ENCODE measurements at regions not wholly inside any gene's neighbourhood (a gene's known extent, or its start where the extent isn't known, plus 50 kb on each side); places are given as distances from the start of the nearest gene placed in this dataset.

DNA sequence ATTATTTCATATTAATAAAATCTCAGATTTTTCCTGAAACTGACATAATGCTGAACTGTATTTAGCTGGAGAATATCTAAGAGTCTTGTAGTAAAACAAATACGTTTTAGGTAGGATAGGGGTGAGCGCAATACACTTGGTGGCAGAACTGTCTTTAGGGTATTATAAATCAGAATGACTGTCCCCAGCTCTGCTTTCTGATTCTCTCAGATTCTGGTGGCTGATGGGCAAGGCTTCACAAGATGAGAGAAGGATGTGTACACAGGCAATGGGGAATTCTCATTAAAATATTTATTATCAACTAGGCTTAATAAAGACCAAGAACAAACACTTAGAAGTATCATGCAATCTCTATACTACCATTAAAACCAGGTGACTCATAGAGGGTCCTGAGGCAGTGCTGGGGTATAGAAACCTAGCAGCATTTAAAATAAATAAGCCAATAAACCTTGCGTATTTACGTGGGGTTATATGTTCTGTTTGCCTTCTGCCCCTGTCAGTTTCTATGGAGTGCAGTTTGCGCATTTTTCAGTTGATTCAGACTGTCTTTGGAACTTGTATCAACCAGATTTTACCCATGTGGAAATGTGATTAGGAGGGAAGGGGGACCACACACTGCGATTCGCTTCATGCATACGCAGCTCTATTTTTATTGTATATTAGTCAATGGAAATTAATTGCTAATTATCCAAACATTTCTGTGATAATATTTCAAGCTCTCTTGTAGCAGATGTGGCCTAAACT is 1150.7 kb upstream of the WWC1 start:
- no peaks in the 10 kb centered on the region for H3K4me1 ChIP-seq (ENCODE audit: control insufficient read depth, insufficient read depth, low read length)
- H3K36me3 ChIP-seq (ENCODE audit: control insufficient read depth, insufficient read depth, low read length): no peaks in the 10 kb centered on the region
- no peaks in the 10 kb centered on the region for H3K9me3 ChIP-seq (ENCODE audit: control insufficient read depth, low read length)
- no peak overlapping the region for H3K27ac ChIP-seq (ENCODE audit: insufficient read depth, low read depth, low read length, poor library complexity, severe bottlenecking)
- H3K4me3 ChIP-seq (ENCODE audit: insufficient read depth, low read depth, low read length): no peak overlapping the region
- 95% methylated on average over 5 of the region's 8 CpGs for WGBS, 2 experiments
- H3K27me3 ChIP-seq (ENCODE audit: control insufficient read depth, insufficient read depth, low read length, poor library complexity, severe bottlenecking): no peaks in the 10 kb centered on the region

- WGBS, 2 experiments: 95 to 96% methylated on average over 9 of the region's 9 CpGs
- H3K4me1 ChIP-seq (ENCODE audit: control insufficient read depth, insufficient read depth, low read length): no peaks in the 10 kb centered on the region
- no peak overlapping the region for H3K4me3 ChIP-seq (ENCODE audit: insufficient read depth, low read depth, low read length)
- H3K9me3 ChIP-seq (ENCODE audit: control insufficient read depth, low read length): no peaks in the 10 kb centered on the region
- H3K36me3 ChIP-seq (ENCODE audit: control insufficient read depth, insufficient read depth, low read length): no peaks in the 10 kb centered on the region
- H3K27ac ChIP-seq (ENCODE audit: insufficient read depth, low read depth, low read length, poor library complexity, severe bottlenecking): no peak overlapping the region
- H3K27me3 ChIP-seq (ENCODE audit: control insufficient read depth, insufficient read depth, low read length, poor library complexity, severe bottlenecking): no peaks in the 10 kb centered on the region
Measured at GRCh38 chr5:167143716-167144115, 1147.7 kb upstream of the WWC1 start.

DNA sequence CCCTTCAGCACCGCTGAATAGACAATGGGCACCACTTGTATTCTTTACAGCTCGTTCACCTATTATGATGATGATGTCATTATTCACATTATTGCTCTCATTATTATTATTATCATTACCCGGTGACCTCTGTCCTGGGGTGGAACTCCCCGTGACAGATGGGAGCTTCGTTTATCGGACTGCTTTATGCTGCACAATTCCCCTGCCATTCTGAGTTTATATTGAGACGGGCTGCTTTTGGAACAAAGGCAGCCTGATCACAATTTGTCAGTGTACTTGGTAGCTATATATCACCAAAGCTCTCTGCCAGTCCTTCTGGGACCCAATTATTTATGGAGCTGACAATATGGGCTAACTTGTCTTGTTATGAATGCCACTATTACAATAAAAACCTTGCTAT is 1145.6 kb upstream of the WWC1 start:
- Histone ChIP-seq H3K27ac (ENCODE audit: insufficient read depth, low read depth, low read length, poor library complexity, severe bottlenecking) (no peak overlapping the region), H3K27me3 (ENCODE audit: control insufficient read depth, insufficient read depth, low read length, poor library complexity, severe bottlenecking) (no peaks in the 10 kb centered on the region), H3K4me1 (ENCODE audit: control insufficient read depth, insufficient read depth, low read length) (no peaks in the 10 kb centered on the region), H3K4me3 (ENCODE audit: insufficient read depth, low read depth, low read length) (no peak overlapping the region), H3K36me3 (ENCODE audit: control insufficient read depth, insufficient read depth, low read length) (no peaks in the 10 kb centered on the region), H3K9me3 (ENCODE audit: control insufficient read depth, low read length) (no peaks in the 10 kb centered on the region)
- WGBS, 2 experiments: 93 to 96% methylated on average over 6 to 7 of the region's 7 CpGs

GRCh38 chr5:167147879-167148278 is 1143.6 kb upstream of the WWC1 start:
- no peak overlapping the region for H3K4me3 ChIP-seq (ENCODE audit: insufficient read depth, low read depth, low read length)
- no peak overlapping the region for H3K27ac ChIP-seq (ENCODE audit: insufficient read depth, low read depth, low read length, poor library complexity, severe bottlenecking)
- no peaks in the 10 kb centered on the region for H3K9me3 ChIP-seq (ENCODE audit: control insufficient read depth, low read length)
- H3K27me3 ChIP-seq (ENCODE audit: control insufficient read depth, insufficient read depth, low read length, poor library complexity, severe bottlenecking): no peaks in the 10 kb centered on the region
- no peaks in the 10 kb centered on the region for H3K36me3 ChIP-seq (ENCODE audit: control insufficient read depth, insufficient read depth, low read length)
- no peaks in the 10 kb centered on the region for H3K4me1 ChIP-seq (ENCODE audit: control insufficient read depth, insufficient read depth, low read length)
- 86 to 94% methylated on average over 3 of the region's 3 CpGs for WGBS, 2 experiments

DNA sequence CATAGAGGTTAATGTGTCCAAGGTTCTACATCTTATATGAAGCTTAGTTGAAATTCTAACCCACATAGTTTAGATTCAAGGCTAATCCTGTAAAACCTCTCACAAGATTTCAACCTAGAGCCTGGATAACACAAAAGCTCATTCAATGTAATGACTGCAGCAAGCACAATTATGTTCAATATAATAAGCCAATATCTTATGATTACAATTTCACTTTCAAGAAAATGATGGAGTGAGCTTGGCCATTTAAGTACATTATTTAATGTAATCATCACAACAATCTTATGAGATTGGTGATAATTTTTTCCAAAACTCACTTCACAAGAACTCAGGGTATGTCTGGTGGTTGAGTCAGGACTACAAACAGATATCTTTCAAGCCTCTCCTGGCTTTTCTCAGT is 1140.8 kb upstream of the WWC1 start:
- Histone ChIP-seq H3K36me3 (ENCODE audit: control insufficient read depth, insufficient read depth, low read length) (no peaks in the 10 kb centered on the region), H3K27me3 (ENCODE audit: control insufficient read depth, insufficient read depth, low read length, poor library complexity, severe bottlenecking) (no peaks in the 10 kb centered on the region), H3K4me1 (ENCODE audit: control insufficient read depth, insufficient read depth, low read length) (no peaks in the 10 kb centered on the region), H3K4me3 (ENCODE audit: insufficient read depth, low read depth, low read length) (no peak overlapping the region), H3K9me3 (ENCODE audit: control insufficient read depth, low read length) (no peaks in the 10 kb centered on the region), H3K27ac (ENCODE audit: insufficient read depth, low read depth, low read length, poor library complexity, severe bottlenecking) (no peak overlapping the region)

DNA sequence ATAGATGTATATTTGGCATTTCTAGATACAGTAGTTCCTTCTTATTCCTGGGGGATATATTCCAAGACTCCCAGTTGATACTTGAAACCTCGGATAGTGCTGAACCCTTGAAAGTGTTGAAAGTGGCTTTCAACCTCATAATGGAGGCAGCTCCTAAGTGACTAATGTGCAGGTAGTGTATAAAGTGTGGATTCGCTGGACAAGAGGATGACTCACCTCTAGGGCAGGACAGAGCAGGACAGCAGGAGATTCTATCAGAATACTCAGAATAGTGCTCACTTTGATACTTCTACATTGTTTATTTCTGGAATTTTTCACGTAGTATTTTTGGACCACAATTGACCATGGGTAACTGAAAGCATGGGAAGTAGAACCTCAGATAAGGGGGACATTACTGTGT is 1138.9 kb upstream of the WWC1 start:
- no peaks in the 10 kb centered on the region for H3K4me1 ChIP-seq (ENCODE audit: control insufficient read depth, insufficient read depth, low read length)
- no peaks in the 10 kb centered on the region for H3K27me3 ChIP-seq (ENCODE audit: control insufficient read depth, insufficient read depth, low read length, poor library complexity, severe bottlenecking)
- no peaks in the 10 kb centered on the region for H3K36me3 ChIP-seq (ENCODE audit: control insufficient read depth, insufficient read depth, low read length)
- WGBS, 2 experiments: 89 to 94% methylated on average over 3 of the region's 3 CpGs
- no peak overlapping the region for H3K4me3 ChIP-seq (ENCODE audit: insufficient read depth, low read depth, low read length)
- H3K27ac ChIP-seq (ENCODE audit: insufficient read depth, low read depth, low read length, poor library complexity, severe bottlenecking): no peak overlapping the region
- no peaks in the 10 kb centered on the region for H3K9me3 ChIP-seq (ENCODE audit: control insufficient read depth, low read length)

DNA sequence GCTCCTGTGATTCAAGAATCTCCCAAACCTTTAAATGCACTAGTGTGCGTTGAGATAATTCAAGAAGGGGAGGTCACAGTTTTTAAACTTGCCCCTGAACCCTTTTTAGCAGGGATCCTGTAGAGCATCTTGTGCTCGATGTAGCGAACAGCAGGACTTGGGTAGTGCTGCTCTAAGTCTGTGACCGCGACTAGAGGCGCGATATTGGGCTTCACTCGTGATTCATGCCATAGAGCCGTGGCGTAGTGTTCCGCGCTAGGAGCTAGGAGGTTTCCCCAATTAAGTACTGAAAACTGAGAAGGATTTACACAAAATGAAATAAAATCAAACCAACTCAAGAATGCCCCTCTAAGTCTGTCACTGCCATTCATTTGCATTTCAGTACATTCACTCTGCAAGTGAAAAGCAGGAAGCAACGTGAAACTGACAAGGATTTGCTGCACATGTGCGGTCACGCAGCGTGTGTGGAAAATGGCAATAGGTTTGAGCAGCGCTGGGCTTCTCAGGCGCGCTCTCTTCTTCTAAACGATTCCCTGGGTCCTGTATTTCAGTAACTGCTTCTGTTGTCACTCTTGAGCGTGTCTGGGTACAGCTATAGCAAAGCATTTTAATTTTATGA is 1135.9 kb upstream of the WWC1 start:
- Histone ChIP-seq H3K4me3 (ENCODE audit: insufficient read depth, low read depth, low read length) (no peak overlapping the region), H3K27me3 (ENCODE audit: control insufficient read depth, insufficient read depth, low read length, poor library complexity, severe bottlenecking) (no peaks in the 10 kb centered on the region)
- WGBS, 2 experiments: 86% methylated on average over 21 of the region's 21 CpGs

DNA sequence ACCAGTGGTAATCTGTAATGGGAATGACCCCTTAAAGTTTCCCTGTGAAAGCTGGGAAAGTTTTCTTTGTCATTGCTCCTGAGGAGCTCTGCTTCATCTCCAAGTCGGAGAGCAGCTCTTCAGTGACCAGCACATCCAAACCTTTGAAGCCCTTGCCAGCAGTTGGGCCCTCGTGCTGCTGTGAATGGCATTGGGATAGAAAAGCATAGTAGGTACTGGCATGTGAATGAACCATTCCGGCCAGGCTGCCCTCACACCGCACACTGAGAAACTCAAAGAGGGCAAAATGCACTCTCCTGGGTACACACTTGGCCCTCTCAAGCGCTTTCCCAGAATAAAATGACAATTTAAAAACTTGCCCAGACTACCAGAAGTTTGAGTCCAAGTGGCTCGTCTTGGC is 1135.0 kb upstream of the WWC1 start:
- 92 to 93% methylated on average over 6 of the region's 6 CpGs for WGBS, 2 experiments
- Histone ChIP-seq H3K27me3 (ENCODE audit: control insufficient read depth, insufficient read depth, low read length, poor library complexity, severe bottlenecking) (no peaks in the 10 kb centered on the region), H3K27ac (ENCODE audit: insufficient read depth, low read depth, low read length, poor library complexity, severe bottlenecking) (no peak overlapping the region), H3K4me1 (ENCODE audit: control insufficient read depth, insufficient read depth, low read length) (no peaks in the 10 kb centered on the region), H3K9me3 (ENCODE audit: control insufficient read depth, low read length) (no peaks in the 10 kb centered on the region), H3K4me3 (ENCODE audit: insufficient read depth, low read depth, low read length) (no peak overlapping the region), H3K36me3 (ENCODE audit: control insufficient read depth, insufficient read depth, low read length) (no peaks in the 10 kb centered on the region)

More for the DNA sequence above, 1135.9 kb upstream of the WWC1 start:
- Histone ChIP-seq H3K27ac (ENCODE audit: insufficient read depth, low read depth, low read length, poor library complexity, severe bottlenecking) (no peak overlapping the region), H3K36me3 (ENCODE audit: control insufficient read depth, insufficient read depth, low read length) (no peaks in the 10 kb centered on the region), H3K4me1 (ENCODE audit: control insufficient read depth, insufficient read depth, low read length) (no peaks in the 10 kb centered on the region), H3K9me3 (ENCODE audit: control insufficient read depth, low read length) (no peaks in the 10 kb centered on the region)

DNA sequence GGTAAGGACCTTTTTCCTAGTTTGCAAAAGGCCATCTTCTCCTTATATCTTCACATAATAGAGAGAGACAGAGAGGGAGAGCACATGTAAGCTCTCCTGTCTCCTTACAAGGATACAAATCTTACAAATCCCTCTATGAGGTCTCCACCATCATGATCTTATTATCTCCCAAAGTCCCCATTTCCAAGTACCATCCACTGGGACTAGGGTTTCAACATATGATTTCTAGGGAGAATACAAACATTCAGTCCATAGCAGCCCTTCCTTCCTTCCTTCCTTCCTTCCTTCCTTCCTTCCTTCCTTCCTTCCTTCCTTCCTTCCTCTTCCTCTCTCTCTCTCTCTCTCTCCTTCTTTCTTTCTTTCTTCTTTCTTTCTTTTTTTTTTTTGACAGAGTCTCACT is 1132.9 kb upstream of the WWC1 start:
- no peak overlapping the region for H3K4me3 ChIP-seq (ENCODE audit: insufficient read depth, low read depth, low read length)
- no peaks in the 10 kb centered on the region for H3K4me1 ChIP-seq (ENCODE audit: control insufficient read depth, insufficient read depth, low read length)
- no peak overlapping the region for H3K27ac ChIP-seq (ENCODE audit: insufficient read depth, low read depth, low read length, poor library complexity, severe bottlenecking)
- H3K9me3 ChIP-seq (ENCODE audit: control insufficient read depth, low read length): no peaks in the 10 kb centered on the region
- H3K36me3 ChIP-seq (ENCODE audit: control insufficient read depth, insufficient read depth, low read length): no peaks in the 10 kb centered on the region
- no peaks in the 10 kb centered on the region for H3K27me3 ChIP-seq (ENCODE audit: control insufficient read depth, insufficient read depth, low read length, poor library complexity, severe bottlenecking)

- H3K4me3 ChIP-seq (ENCODE audit: insufficient read depth, low read depth, low read length): no peak overlapping the region
- H3K9me3 ChIP-seq (ENCODE audit: control insufficient read depth, low read length): no peaks in the 10 kb centered on the region
- no peaks in the 10 kb centered on the region for H3K4me1 ChIP-seq (ENCODE audit: control insufficient read depth, insufficient read depth, low read length)
- no peaks in the 10 kb centered on the region for H3K36me3 ChIP-seq (ENCODE audit: control insufficient read depth, insufficient read depth, low read length)
- H3K27ac ChIP-seq (ENCODE audit: insufficient read depth, low read depth, low read length, poor library complexity, severe bottlenecking): no peak overlapping the region
- WGBS, 2 experiments: 95 to 97% methylated on average over 4 of the region's 4 CpGs
- no peaks in the 10 kb centered on the region for H3K27me3 ChIP-seq (ENCODE audit: control insufficient read depth, insufficient read depth, low read length, poor library complexity, severe bottlenecking)
Measured at GRCh38 chr5:167160388-167160787, 1131.1 kb upstream of the WWC1 start.

All from ectodermal cell (in vitro differentiated cells).